ENCODE measurements at regions not wholly inside any gene's neighbourhood (a gene's known extent, or its start where the extent isn't known, plus 50 kb on each side); places are given as distances from the start of the nearest gene placed in this dataset.

- Histone ChIP-seq H3K4me1 (no peaks in the 10 kb centered on the region), H3K4me3 (no peak overlapping the region), H3K27me3 (replicated peaks in 1 of 7) (peaks cover 0 to 3% (median 0%) of the 10 kb centered on the region in 7 donors), H3K27ac (no peak overlapping the region), H3K36me3 (no peaks in the 10 kb centered on the region), H3K9me3 (no peaks in the 10 kb centered on the region)
- TF ChIP-seq POLR2A (IDR thresholded peaks at IDR 0.05), result no peak
- TF ChIP-seq CTCF (IDR thresholded peaks at IDR 0.05 in 8 of 11, conservative IDR thresholded peaks at IDR 0.05 in 3 of 11), result no peak
- no peak for DNase-seq
- intact Hi-C loops (cut with DNase I; ENCODE audit: low total_unique reads), result no loop called here
- 47 to 86% (median 70%) methylated on average over 2 of the region's 2 CpGs for WGBS, 5 donors
Observed at GRCh38 chrX:150049647-150050046, 111.4 kb upstream of the EOLA2 start.

GRCh38 chrX:150050387-150050786, 112.1 kb upstream of the EOLA2 start:
- TF ChIP-seq POLR2AphosphoS5 (IDR thresholded peaks at IDR 0.05), result no peak
- no peak for TF ChIP-seq POLR2A (IDR thresholded peaks at IDR 0.05)
- no peak for TF ChIP-seq CTCF (IDR thresholded peaks at IDR 0.05 in 8 of 11, conservative IDR thresholded peaks at IDR 0.05 in 3 of 11)
- 83 to 100% (median 94%) methylated on average over 1 of the region's 1 CpG for WGBS, 5 donors
- Histone ChIP-seq H3K4me1 (no peaks in the 10 kb centered on the region), H3K9me3 (no peaks in the 10 kb centered on the region), H3K27ac (no peak overlapping the region), H3K4me3 (no peak overlapping the region), H3K36me3 (no peaks in the 10 kb centered on the region), H3K27me3 (replicated peaks in 1 of 7) (peaks cover 0 to 3% (median 0%) of the 10 kb centered on the region in 7 donors)
- no peak for DNase-seq
- intact Hi-C loops (cut with DNase I; ENCODE audit: low total_unique reads), result no loop called here

- intact Hi-C loops (cut with DNase I; ENCODE audit: low total_unique reads), result no loop called here
- no peak overlapping the region for H3K27ac ChIP-seq
- no peak for DNase-seq
- no peak overlapping the region for H3K4me3 ChIP-seq
- no peaks in the 10 kb centered on the region for H3K9me3 ChIP-seq
- no peaks in the 10 kb centered on the region for H3K36me3 ChIP-seq
- H3K4me1 ChIP-seq, result no peaks in the 10 kb centered on the region
- H3K27me3 ChIP-seq (replicated peaks in 1 of 7), result peaks cover 0 to 3% (median 0%) of the 10 kb centered on the region in 7 donors
- 14 to 64% (median 43%) methylated on average over 2 of the region's 2 CpGs for WGBS, 5 donors
- TF ChIP-seq CTCF (IDR thresholded peaks at IDR 0.05 in 8 of 11, conservative IDR thresholded peaks at IDR 0.05 in 3 of 11), result no peak
- TF ChIP-seq POLR2A (IDR thresholded peaks at IDR 0.05), result no peak
- TF ChIP-seq POLR2AphosphoS5 (IDR thresholded peaks at IDR 0.05), result no peak
Observed at GRCh38 chrX:150051096-150051495, 112.8 kb upstream of the EOLA2 start.

- Histone ChIP-seq H3K36me3 (no peaks in the 10 kb centered on the region), H3K4me1 (no peaks in the 10 kb centered on the region), H3K4me3 (no peak overlapping the region), H3K9me3 (no peaks in the 10 kb centered on the region), H3K27ac (no peak overlapping the region), H3K27me3 (replicated peaks in 1 of 7) (peaks cover 0 to 3% (median 0%) of the 10 kb centered on the region in 7 donors)
- TF ChIP-seq POLR2AphosphoS5 (IDR thresholded peaks at IDR 0.05) (no peak), CTCF (IDR thresholded peaks at IDR 0.05 in 8 of 11, conservative IDR thresholded peaks at IDR 0.05 in 3 of 11) (no peak), POLR2A (IDR thresholded peaks at IDR 0.05) (no peak)
- intact Hi-C loops (cut with DNase I; ENCODE audit: low total_unique reads), result no loop called here
- 77 to 100% (median 89%) methylated on average over 1 of the region's 1 CpG for WGBS, 5 donors
- no peak for DNase-seq
Observed at GRCh38 chrX:150052226-150052625, 113.9 kb upstream of the EOLA2 start.

Measured in spleen (tissue), 11 donors.